ENCODE measurements at regions not wholly inside any gene's neighbourhood (a gene's known extent, or its start where the extent isn't known, plus 50 kb on each side); places are given as distances from the start of the nearest gene placed in this dataset.
"Not testable (repeated sequence)": the region's sequence is repeated elsewhere in the genome, so short reads cannot be mapped to it uniquely, and the experiment has no call there.

DNA sequence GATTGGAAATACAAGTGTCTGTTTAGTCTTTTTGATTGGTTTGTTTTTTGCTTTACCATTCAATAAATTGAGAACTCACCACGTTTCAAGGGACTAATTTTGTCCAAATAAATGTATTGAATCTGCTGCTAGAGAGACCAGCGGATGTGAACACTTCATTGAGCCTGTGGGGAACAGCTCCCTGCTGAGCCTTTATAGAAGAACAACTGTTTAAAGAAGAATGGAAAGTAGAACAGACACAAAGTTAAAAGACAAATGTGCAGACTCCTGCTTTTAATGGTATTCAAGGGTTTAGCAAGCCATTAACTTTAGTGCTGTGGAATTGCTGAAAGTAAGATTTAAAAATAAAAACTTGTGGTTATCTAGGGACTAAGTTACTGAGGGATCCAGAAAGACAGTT is 817.7 kb upstream of the B3GALT2 start:
- intact Hi-C loops (cut with micrococcal nuclease): no loop called here

DNA sequence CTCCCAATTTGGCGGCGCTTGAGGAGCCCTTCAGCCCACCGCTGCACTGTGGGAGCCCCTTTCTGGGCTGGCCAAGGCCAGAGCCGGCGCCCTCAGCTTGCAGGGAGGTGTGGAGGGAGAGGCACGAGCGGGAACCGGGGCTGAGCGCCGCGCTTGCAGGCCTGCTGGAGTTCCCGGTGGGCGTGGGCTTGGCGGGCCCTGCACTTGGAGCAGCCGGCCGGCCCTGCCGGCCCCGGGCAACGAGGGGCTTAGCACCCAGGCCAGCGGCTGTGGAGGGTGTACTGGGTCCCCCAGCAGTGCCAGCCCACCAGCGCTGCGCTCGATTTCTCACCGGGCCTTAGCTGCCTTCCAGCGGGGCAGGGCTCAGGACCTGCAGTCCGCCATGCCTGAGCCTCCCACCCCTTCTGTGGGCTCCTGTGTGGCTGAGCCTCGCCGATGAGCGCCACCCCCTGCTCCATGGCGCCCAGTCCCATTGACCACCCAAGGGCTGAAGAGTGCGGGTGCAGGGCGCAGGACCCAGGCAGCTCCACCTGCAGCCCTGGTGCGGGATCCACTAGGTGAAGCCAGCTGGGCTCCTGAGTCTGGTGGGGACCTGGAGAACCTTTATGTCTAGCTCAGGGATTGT is 815.4 kb upstream of the B3GALT2 start:
- intact Hi-C loops (cut with micrococcal nuclease); H3K36me3 Mint-ChIP-seq (ENCODE audit: low read depth); H3K4me3 Mint-ChIP-seq; H3K4me1 Mint-ChIP-seq; DNase-seq; H3K9me3 Mint-ChIP-seq; CTCF ChIA-PET; ATAC-seq (ENCODE audit: low read depth); H3K27ac Mint-ChIP-seq; POLR2A ChIA-PET; H3K27me3 Mint-ChIP-seq: not testable (repeated sequence)

More for the DNA sequence above, 817.7 kb upstream of the B3GALT2 start:
- TF ChIP-seq, protein P1, sequence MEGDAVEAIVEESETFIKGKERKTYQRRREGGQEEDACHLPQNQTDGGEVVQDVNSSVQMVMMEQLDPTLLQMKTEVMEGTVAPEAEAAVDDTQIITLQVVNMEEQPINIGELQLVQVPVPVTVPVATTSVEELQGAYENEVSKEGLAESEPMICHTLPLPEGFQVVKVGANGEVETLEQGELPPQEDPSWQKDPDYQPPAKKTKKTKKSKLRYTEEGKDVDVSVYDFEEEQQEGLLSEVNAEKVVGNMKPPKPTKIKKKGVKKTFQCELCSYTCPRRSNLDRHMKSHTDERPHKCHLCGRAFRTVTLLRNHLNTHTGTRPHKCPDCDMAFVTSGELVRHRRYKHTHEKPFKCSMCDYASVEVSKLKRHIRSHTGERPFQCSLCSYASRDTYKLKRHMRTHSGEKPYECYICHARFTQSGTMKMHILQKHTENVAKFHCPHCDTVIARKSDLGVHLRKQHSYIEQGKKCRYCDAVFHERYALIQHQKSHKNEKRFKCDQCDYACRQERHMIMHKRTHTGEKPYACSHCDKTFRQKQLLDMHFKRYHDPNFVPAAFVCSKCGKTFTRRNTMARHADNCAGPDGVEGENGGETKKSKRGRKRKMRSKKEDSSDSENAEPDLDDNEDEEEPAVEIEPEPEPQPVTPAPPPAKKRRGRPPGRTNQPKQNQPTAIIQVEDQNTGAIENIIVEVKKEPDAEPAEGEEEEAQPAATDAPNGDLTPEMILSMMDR (IDR thresholded peaks at IDR 0.05): no peak
- Mint-ChIP-seq H3K4me3 (no peak overlapping the region), H3K9me3 (peaks cover 3% of the 10 kb centered on the region), H3K36me3 (ENCODE audit: low read depth) (no peaks in the 10 kb centered on the region), H3K27ac (no peak overlapping the region), H3K27me3 (no peaks in the 10 kb centered on the region), H3K4me1 (no peaks in the 10 kb centered on the region)
- POLR2A ChIA-PET: no interaction called here
- DNase-seq: no peak
- CTCF ChIA-PET: no interaction called here
- no peak for ATAC-seq (ENCODE audit: low read depth)

DNA sequence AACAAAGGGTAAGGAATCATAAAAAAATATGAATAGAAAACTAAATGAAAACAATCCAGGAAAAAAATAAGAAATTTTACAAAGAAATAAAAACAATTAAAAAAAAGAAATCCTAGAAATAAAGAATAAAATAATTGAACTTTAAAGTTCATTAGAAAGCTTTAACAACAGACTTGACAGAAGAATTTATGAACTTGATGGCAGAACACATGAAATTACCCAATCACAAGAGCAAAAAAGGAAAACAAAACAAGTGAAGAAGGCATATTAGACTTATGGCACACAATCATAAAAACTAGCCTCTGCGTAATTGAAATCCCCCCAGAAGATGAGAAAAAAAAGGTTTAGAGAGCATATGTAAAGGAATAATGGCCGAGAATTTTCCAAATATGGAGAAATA is 802.5 kb upstream of the B3GALT2 start:
- CTCF ChIA-PET: no interaction called here
- H3K27me3 Mint-ChIP-seq: no peaks in the 10 kb centered on the region
- DNase-seq (no peak), ATAC-seq (ENCODE audit: low read depth) (no peak)
- H3K4me3 Mint-ChIP-seq: no peak overlapping the region
- TF ChIP-seq, protein P1 (IDR thresholded peaks at IDR 0.05): no peak
- no peaks in the 10 kb centered on the region for H3K36me3 Mint-ChIP-seq (ENCODE audit: low read depth)
- intact Hi-C loops (cut with micrococcal nuclease): no loop called here
- peaks cover 10% of the 10 kb centered on the region for H3K9me3 Mint-ChIP-seq
- no peak overlapping the region for H3K27ac Mint-ChIP-seq
- H3K4me1 Mint-ChIP-seq: no peaks in the 10 kb centered on the region
- POLR2A ChIA-PET: no interaction called here

DNA sequence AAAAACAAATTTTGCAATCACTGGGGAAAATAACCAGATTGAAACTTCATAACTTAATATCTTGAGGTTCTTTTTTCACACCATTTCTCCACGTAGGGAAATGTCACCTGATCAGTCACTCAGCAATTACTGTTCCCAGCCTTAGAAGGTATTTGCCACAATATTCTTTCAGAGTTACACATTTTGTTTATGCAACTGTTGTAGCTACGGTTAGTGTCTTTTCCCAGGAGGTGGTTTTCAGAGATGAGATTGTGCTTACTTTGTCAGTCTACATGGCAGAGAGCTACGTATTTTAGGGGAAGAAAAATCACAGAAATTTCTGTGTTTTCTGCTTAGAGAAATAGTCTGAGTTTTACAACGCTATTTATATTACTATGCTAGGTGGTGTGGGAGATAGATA is 792.8 kb upstream of the B3GALT2 start:
- peaks cover 2% of the 10 kb centered on the region for H3K9me3 Mint-ChIP-seq
- H3K36me3 Mint-ChIP-seq (ENCODE audit: low read depth): no peaks in the 10 kb centered on the region
- H3K27ac Mint-ChIP-seq: no peak overlapping the region
- POLR2A ChIA-PET: no interaction called here
- ATAC-seq (ENCODE audit: low read depth) (no peak), DNase-seq (no peak)
- TF ChIP-seq, protein P1 (IDR thresholded peaks at IDR 0.05): no peak
- no peak overlapping the region for H3K4me3 Mint-ChIP-seq
- no peaks in the 10 kb centered on the region for H3K27me3 Mint-ChIP-seq
- no peaks in the 10 kb centered on the region for H3K4me1 Mint-ChIP-seq
- intact Hi-C loops (cut with micrococcal nuclease): no loop called here
- CTCF ChIA-PET: no interaction called here

DNA sequence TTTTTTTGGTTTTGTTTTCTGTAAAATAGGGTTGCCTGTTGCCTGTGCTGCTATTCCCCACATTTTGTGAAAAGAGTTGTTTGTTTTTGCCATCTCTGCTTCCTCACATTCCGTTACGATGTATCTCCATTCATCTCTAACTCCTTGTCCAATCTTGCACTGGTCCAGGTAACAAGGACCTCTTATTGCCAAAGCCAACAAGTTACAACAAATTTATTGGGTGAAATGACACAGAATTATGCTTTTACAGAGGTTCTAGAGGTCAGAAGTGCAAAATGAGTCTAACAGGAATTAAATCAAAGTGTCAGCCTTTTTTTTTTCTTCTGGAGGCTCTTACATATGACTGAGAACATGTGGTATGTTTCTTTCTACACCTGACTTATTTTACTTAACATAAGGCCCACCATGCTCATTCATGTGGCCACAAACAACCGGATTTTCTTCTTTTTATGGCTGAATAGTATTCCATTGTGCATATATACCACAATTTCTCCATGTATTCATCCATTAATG is 787.9 kb upstream of the B3GALT2 start:
- H3K9me3 Mint-ChIP-seq: peaks cover 2% of the 10 kb centered on the region
- POLR2A ChIA-PET: no interaction called here
- no peaks in the 10 kb centered on the region for H3K36me3 Mint-ChIP-seq (ENCODE audit: low read depth)
- H3K4me3 Mint-ChIP-seq: no peak overlapping the region
- no peak overlapping the region for H3K27ac Mint-ChIP-seq
- CTCF ChIA-PET: no interaction called here
- H3K27me3 Mint-ChIP-seq: no peaks in the 10 kb centered on the region
- H3K4me1 Mint-ChIP-seq: no peaks in the 10 kb centered on the region
- TF ChIP-seq, protein P1 (IDR thresholded peaks at IDR 0.05): no peak
- ATAC-seq (ENCODE audit: low read depth): no peak
- intact Hi-C loops (cut with micrococcal nuclease): no loop called here
- no peak for DNase-seq

DNA sequence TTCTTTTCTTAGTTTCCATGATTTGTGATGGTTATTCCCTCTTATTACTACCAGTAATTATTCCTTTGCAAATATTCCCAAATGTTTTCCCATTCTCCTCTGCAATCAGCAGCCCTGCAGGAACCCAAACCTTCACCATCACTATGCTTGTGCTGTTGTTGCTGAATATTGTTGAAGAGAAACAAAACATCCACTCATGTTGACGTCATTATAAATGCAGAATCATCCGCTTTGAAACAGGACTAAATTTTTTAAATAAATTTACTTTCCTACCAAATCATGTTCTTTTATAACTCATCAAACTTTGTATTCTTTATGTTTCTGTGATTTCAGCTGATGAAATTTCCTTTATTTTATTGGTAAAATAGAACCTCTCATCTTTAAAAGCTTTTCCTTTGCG is 787.0 kb upstream of the B3GALT2 start:
- H3K9me3 Mint-ChIP-seq: peaks cover 2% of the 10 kb centered on the region
- ChIA-PET POLR2A (no interaction called here), CTCF (no interaction called here)
- H3K36me3 Mint-ChIP-seq (ENCODE audit: low read depth): no peaks in the 10 kb centered on the region
- H3K4me1 Mint-ChIP-seq: no peaks in the 10 kb centered on the region
- H3K4me3 Mint-ChIP-seq: no peak overlapping the region
- no peak for ATAC-seq (ENCODE audit: low read depth)
- TF ChIP-seq, protein P1 (IDR thresholded peaks at IDR 0.05): no peak
- no peak overlapping the region for H3K27ac Mint-ChIP-seq
- no peak for DNase-seq
- H3K27me3 Mint-ChIP-seq: no peaks in the 10 kb centered on the region
- intact Hi-C loops (cut with micrococcal nuclease): no loop called here
